BE2C (cell line): ENCODE measurements at regions not wholly inside any gene's neighbourhood (a gene's known extent, or its start where the extent isn't known, plus 50 kb on each side); places are given as distances from the start of the nearest gene placed in this dataset.

Experiments
- DNase-seq: peaks from one replicate; pipeline ENCODE4 v3.0.0-alpha.2; 2020
- H3K27me3 ChIP-seq: fragments of 250-450 bp; sonication (Bioruptor Pico); 2 replicates; pipeline ENCODE4 v1.5.1; 2020; ENCODE audit warnings: mild to moderate bottlenecking
- H3K36me3 ChIP-seq: fragments of 250-450 bp; sonication (Bioruptor Pico); 2 replicates; pipeline ENCODE4 v1.5.1; 2020; ENCODE audit warnings: mild to moderate bottlenecking
- H3K4me1 ChIP-seq: fragments of 250-450 bp; sonication (Bioruptor Pico); 2 replicates; pipeline ENCODE4 v1.5.1; 2020
- H3K4me3 ChIP-seq: 2 replicates; pipeline ENCODE4 v1.5.1; 2011; ENCODE audit warnings: low read depth, low read length
- H3K9me3 ChIP-seq: fragments of 250-450 bp; sonication (Bioruptor Pico); 2 replicates; pipeline ENCODE4 v1.5.1; 2020
- TF ChIP-seq, protein P1 (sequence below): IDR thresholded peaks from 2 replicates; pipeline ENCODE4 v1.5.1; 2012; ENCODE audit warnings: mild to moderate bottlenecking, low read depth, low read length

DNA sequence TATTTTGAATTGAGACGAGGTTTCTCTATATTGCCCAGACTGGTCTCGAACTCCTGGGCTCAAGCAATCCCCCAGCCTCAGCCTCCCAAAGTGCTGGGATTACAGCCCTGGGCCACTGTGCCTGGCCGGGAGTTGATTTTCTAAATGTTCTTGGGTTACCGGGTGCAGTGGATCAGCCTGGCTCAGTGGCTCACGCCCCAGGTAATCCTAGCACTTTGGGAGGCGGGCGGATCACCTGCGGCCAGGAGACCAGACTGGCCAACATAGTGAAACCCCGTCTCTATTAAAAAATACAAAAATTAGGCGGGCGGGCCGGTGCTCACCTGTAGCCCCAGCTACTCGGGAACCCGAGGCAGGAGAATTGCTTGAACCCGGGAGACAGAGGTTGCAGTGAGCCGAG lies 106.9 kb upstream of the LARP1 start:
- DNase-seq, result no peak
- H3K9me3 ChIP-seq, result no peaks in the 10 kb centered on the region
- no peaks in the 10 kb centered on the region for H3K36me3 ChIP-seq
- TF ChIP-seq, protein P1, sequence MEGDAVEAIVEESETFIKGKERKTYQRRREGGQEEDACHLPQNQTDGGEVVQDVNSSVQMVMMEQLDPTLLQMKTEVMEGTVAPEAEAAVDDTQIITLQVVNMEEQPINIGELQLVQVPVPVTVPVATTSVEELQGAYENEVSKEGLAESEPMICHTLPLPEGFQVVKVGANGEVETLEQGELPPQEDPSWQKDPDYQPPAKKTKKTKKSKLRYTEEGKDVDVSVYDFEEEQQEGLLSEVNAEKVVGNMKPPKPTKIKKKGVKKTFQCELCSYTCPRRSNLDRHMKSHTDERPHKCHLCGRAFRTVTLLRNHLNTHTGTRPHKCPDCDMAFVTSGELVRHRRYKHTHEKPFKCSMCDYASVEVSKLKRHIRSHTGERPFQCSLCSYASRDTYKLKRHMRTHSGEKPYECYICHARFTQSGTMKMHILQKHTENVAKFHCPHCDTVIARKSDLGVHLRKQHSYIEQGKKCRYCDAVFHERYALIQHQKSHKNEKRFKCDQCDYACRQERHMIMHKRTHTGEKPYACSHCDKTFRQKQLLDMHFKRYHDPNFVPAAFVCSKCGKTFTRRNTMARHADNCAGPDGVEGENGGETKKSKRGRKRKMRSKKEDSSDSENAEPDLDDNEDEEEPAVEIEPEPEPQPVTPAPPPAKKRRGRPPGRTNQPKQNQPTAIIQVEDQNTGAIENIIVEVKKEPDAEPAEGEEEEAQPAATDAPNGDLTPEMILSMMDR, result no peak
- H3K4me1 ChIP-seq, result no peaks in the 10 kb centered on the region
- no peaks in the 10 kb centered on the region for H3K27me3 ChIP-seq
- no peak overlapping the region for H3K4me3 ChIP-seq

DNA sequence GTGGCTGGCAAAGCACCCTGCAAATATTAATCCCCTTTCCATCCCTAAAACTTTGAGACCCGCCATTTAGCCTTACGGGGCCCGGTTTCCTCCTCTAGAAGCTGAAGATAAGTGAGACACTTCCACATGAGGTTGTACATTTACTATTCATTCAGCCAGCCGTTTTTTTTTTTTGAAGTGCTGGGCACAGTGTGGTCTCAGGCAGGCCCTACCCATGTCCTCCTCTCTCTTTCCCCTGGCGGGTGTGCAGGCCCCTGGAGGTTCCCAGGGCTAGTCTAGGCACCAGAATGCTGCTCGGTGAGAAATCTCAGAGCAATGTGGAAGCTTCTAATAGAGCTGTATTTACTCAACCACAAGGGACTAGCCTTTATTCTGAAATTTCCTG lies 107.4 kb upstream of the LARP1 start:
- H3K9me3 ChIP-seq, result peaks cover 2% of the 10 kb centered on the region; the same call in 1 of the 2 replicates
- H3K36me3 ChIP-seq, result no peaks in the 10 kb centered on the region
- TF ChIP-seq, protein P1, result no peak
- no peak overlapping the region for H3K4me3 ChIP-seq
- H3K4me1 ChIP-seq, result peaks cover 3% of the 10 kb centered on the region
- no peaks in the 10 kb centered on the region for H3K27me3 ChIP-seq
- no peak for DNase-seq

GRCh38 chr5:154647114-154647760 lies 107.9 kb upstream of the LARP1 start:
- no peaks in the 10 kb centered on the region for H3K36me3 ChIP-seq
- H3K9me3 ChIP-seq, result peaks cover 3% of the 10 kb centered on the region; the same call in 1 of the 2 replicates
- no peak for DNase-seq
- peaks cover 6% of the 10 kb centered on the region for H3K4me1 ChIP-seq
- H3K27me3 ChIP-seq, result no peaks in the 10 kb centered on the region
- TF ChIP-seq, protein P1, result no peak
- no peak overlapping the region for H3K4me3 ChIP-seq

DNA sequence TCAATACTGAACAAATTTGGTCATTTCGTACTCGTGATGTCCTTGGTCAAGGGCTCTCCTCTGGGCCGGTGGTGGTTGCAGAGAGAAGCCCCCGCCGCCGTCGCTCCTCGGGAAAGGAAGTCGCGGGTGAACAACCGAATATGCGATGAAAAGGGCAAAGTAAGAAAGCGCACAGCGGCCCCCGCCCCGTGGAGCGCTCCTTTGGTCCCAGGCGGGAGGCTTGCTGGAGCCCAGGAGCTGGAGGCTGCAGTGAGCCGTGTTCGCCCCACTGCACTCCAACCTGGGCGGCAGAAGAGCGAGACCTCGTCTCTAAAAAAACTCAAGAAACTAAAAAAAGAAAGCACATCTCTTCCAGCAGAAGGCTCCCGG lies 108.4 kb upstream of the LARP1 start:
- Histone ChIP-seq H3K4me1 (peaks cover 10% of the 10 kb centered on the region), H3K36me3 (no peaks in the 10 kb centered on the region), H3K4me3 (no peak overlapping the region), H3K9me3 (peaks cover 3% of the 10 kb centered on the region; the same call in 1 of the 2 replicates), H3K27me3 (no peaks in the 10 kb centered on the region)
- TF ChIP-seq, protein P1, result no peak
- DNase-seq, result no peak

DNA sequence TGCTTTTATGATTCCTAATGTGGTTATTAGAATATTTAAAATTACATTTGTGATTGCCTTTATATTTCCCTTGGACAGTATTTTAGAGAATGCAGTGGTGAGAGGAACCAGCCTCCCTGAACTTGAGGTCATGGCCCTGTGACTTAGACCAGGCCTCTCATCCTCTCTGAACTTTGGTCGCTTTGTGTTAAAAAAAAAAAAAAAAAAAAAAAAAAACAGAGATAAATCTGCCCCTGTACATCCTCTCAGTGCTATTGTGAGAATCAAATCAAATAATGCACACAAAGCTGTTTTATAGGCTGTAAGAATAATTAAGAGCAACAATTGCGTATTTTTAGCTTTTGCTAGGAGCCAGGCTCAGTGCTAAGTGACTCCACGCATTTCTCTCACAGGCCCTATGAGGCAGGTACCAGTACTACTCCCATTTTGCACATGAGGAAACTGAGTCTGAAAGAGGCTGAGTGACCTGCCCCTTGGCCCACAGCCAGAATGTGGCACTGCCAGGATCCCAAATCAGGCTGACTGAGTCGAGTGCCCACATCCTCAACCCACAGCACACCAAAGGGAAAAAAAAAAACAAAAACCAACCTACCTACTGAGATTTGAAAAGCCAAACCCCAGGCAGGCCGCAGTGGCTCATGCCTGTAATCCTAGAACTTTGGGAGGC lies 110.3 kb upstream of the LARP1 start:
- Histone ChIP-seq H3K36me3 (no peaks in the 10 kb centered on the region), H3K4me1 (peaks cover 19% of the 10 kb centered on the region), H3K4me3 (no peak overlapping the region), H3K9me3 (peaks cover 3% of the 10 kb centered on the region; the same call in 1 of the 2 replicates), H3K27me3 (no peaks in the 10 kb centered on the region)
- TF ChIP-seq, protein P1, result no peak
- DNase-seq, result no peak
